ENCODE measurements at regions not wholly inside any gene's neighbourhood (a gene's known extent, or its start where the extent isn't known, plus 50 kb on each side); places are given as distances from the start of the nearest gene placed in this dataset.

DNA sequence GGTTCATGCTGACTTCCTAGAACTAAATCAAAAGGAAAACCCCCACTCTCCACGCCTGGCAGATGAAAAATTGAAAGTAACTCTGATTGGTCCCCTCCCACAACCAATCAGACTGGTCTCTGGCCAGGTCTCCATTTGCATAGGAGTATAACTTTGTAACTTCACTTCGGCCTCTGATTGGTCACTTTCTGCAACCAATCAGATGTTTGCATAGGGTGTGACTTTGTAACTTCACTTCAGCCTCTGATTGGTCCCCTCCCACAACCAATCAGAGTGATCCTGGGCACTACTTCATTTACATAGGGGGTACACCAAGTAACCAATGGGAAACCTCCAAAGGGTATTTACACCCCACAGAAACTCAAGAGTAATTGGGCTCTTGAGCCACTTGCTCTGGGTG is 306.6 kb upstream of the PFKP start:
- no peaks in the 10 kb centered on the region for H3K36me3 ChIP-seq (ENCODE audit: insufficient read depth, low read length)
- no peak overlapping the region for H3K4me2 ChIP-seq (ENCODE audit: insufficient read depth, low read length)
- no peak overlapping the region for H3K9ac ChIP-seq (ENCODE audit: low read depth, low read length)
- no peaks in the 10 kb centered on the region for H3K27me3 ChIP-seq (ENCODE audit: insufficient read depth, low read length, poor library complexity)
- no peaks in the 10 kb centered on the region for H3K79me2 ChIP-seq (ENCODE audit: insufficient read depth, low read length)
- H3K4me3 ChIP-seq (ENCODE audit: low read depth in 1 of 2, low read length in 2 of 2): no peak overlapping the region
- H3K9me3 ChIP-seq (ENCODE audit: insufficient read depth, low read length, severe bottlenecking): no peaks in the 10 kb centered on the region
- TF ChIP-seq EZH2 (IDR thresholded peaks at IDR 0.05; ENCODE audit: borderline replicate concordance, low read depth, low read length, severe bottlenecking) (no peak), CTCF (IDR thresholded peaks at IDR 0.05; ENCODE audit: borderline replicate concordance, extremely low read depth, low read length, poor library complexity, severe bottlenecking) (no peak)
- DNase-seq: no peak
- H2AFZ ChIP-seq (ENCODE audit: low read depth, low read length): no peak overlapping the region
- ATAC-seq (ENCODE audit: insufficient read depth, low read depth): peak; percentile 29; the same call in 1 of the 3 replicates
- H3K4me1 ChIP-seq (ENCODE audit: insufficient read depth, low read length): no peaks in the 10 kb centered on the region
- no peaks in the 10 kb centered on the region for H4K20me1 ChIP-seq (ENCODE audit: insufficient read depth, low read length)
- no peak overlapping the region for H3K27ac ChIP-seq (ENCODE audit: low read length)

DNA sequence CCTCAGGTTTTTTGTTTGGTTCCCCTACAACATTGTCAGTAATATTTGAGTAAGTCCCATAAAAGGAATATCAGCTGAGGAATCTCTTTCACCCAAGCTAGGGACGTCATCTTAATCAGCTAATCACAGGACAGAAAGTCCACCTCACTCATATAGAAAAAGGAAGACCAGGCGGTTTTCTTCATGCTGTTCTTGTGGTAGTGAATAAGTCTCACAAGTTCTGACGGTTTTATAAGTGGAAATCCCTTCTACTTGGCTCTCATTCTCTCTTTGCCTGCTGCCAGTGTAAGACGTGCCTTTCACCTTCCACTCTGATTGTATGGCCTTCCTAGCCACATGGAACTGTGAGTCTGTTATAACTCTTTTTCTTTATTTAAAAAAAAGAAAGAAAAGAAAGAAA is 308.1 kb upstream of the PFKP start:
- Histone ChIP-seq H3K27ac (ENCODE audit: low read length) (no peak overlapping the region), H3K36me3 (ENCODE audit: insufficient read depth, low read length) (no peaks in the 10 kb centered on the region), H3K4me3 (ENCODE audit: low read depth in 1 of 2, low read length in 2 of 2) (no peak overlapping the region), H3K4me2 (ENCODE audit: insufficient read depth, low read length) (no peak overlapping the region), H4K20me1 (ENCODE audit: insufficient read depth, low read length) (no peaks in the 10 kb centered on the region), H3K27me3 (ENCODE audit: insufficient read depth, low read length, poor library complexity) (no peaks in the 10 kb centered on the region), H3K79me2 (ENCODE audit: insufficient read depth, low read length) (no peaks in the 10 kb centered on the region), H3K9ac (ENCODE audit: low read depth, low read length) (no peak overlapping the region), H3K4me1 (ENCODE audit: insufficient read depth, low read length) (no peaks in the 10 kb centered on the region), H2AFZ (ENCODE audit: low read depth, low read length) (no peak overlapping the region), H3K9me3 (ENCODE audit: insufficient read depth, low read length, severe bottlenecking) (no peaks in the 10 kb centered on the region)
- no peak for ATAC-seq (ENCODE audit: insufficient read depth, low read depth)
- TF ChIP-seq CTCF (IDR thresholded peaks at IDR 0.05; ENCODE audit: borderline replicate concordance, extremely low read depth, low read length, poor library complexity, severe bottlenecking) (no peak), EZH2 (IDR thresholded peaks at IDR 0.05; ENCODE audit: borderline replicate concordance, low read depth, low read length, severe bottlenecking) (no peak)
- DNase-seq: no peak

- ATAC-seq (ENCODE audit: insufficient read depth, low read depth): no peak
These were observed 312.4 kb upstream of the PFKP start for GRCh38 chr10:2754943-2755342.

More at GRCh38 chr10:2754943-2755342, 312.4 kb upstream of the PFKP start:
- no peak overlapping the region for H3K4me2 ChIP-seq (ENCODE audit: insufficient read depth, low read length)
- H3K27me3 ChIP-seq (ENCODE audit: insufficient read depth, low read length, poor library complexity): no peaks in the 10 kb centered on the region
- H2AFZ ChIP-seq (ENCODE audit: low read depth, low read length): no peak overlapping the region
- no peak for DNase-seq
- no peaks in the 10 kb centered on the region for H4K20me1 ChIP-seq (ENCODE audit: insufficient read depth, low read length)
- no peak overlapping the region for H3K27ac ChIP-seq (ENCODE audit: low read length)
- H3K4me3 ChIP-seq (ENCODE audit: low read depth in 1 of 2, low read length in 2 of 2): no peak overlapping the region
- H3K4me1 ChIP-seq (ENCODE audit: insufficient read depth, low read length): 0 out of 2 replicates have a peak, but pooled peaks cover 3% of the 10 kb centered on the region
- H3K79me2 ChIP-seq (ENCODE audit: insufficient read depth, low read length): no peaks in the 10 kb centered on the region
- no peak overlapping the region for H3K9ac ChIP-seq (ENCODE audit: low read depth, low read length)
- no peaks in the 10 kb centered on the region for H3K36me3 ChIP-seq (ENCODE audit: insufficient read depth, low read length)
- H3K9me3 ChIP-seq (ENCODE audit: insufficient read depth, low read length, severe bottlenecking): no peaks in the 10 kb centered on the region
- no peak for TF ChIP-seq EZH2 (IDR thresholded peaks at IDR 0.05; ENCODE audit: borderline replicate concordance, low read depth, low read length, severe bottlenecking)
- no peak for TF ChIP-seq CTCF (IDR thresholded peaks at IDR 0.05; ENCODE audit: borderline replicate concordance, extremely low read depth, low read length, poor library complexity, severe bottlenecking)

Data from DND-41 (cell line).